ENCODE measurements at regions not wholly inside any gene's neighbourhood (a gene's known extent, or its start where the extent isn't known, plus 50 kb on each side); places are given as distances from the start of the nearest gene placed in this dataset.
"Not testable (repeated sequence)": the region's sequence is repeated elsewhere in the genome, so short reads cannot be mapped to it uniquely, and the experiment has no call there.

DNA sequence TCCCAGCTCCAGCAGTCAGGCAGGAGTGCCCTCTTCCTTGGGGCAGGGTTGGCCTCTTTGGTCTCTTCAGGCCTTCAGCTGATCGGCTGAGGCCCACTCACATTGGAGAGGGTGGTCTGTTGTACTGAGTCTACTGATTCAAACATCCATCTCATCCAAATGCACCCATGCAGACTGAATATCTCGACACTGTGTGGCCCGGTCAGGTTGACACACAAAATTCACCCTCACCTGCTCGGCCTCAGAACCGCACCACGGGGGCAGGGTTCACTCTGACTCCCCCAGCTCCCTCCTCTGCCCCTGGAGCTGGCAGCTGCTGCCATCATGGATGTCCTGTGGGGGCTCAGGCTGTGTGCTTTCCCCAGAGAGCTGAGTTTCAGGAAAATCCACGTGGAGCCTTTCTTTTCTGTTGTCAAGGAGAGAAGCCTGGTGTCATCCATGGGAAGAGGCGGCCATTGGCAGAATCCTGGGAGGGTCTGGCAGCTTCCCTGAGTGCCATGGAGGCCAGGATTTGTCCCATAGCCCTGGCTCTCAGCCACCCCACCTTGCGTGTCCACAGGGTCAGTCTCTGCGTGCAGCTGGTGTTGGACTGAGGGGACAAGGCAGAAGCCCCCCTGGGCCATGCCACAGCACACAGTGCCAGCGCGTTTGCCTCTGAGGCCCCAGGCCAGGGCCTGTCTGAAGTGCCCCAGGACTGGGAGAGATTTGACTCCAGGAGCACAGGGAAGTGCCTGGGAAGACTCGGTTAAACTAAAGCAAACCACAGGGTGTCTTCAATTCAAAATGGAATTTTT, 114.1 kb downstream of the ERMARD start:
- DNase-seq (ENCODE audit: insufficient read length, low spot score) = no peak
- no peak for TF ChIP-seq POLR2A (IDR thresholded peaks at IDR 0.05; ENCODE audit: low read depth, low read length)
- FAIRE-seq = no peak

DNA sequence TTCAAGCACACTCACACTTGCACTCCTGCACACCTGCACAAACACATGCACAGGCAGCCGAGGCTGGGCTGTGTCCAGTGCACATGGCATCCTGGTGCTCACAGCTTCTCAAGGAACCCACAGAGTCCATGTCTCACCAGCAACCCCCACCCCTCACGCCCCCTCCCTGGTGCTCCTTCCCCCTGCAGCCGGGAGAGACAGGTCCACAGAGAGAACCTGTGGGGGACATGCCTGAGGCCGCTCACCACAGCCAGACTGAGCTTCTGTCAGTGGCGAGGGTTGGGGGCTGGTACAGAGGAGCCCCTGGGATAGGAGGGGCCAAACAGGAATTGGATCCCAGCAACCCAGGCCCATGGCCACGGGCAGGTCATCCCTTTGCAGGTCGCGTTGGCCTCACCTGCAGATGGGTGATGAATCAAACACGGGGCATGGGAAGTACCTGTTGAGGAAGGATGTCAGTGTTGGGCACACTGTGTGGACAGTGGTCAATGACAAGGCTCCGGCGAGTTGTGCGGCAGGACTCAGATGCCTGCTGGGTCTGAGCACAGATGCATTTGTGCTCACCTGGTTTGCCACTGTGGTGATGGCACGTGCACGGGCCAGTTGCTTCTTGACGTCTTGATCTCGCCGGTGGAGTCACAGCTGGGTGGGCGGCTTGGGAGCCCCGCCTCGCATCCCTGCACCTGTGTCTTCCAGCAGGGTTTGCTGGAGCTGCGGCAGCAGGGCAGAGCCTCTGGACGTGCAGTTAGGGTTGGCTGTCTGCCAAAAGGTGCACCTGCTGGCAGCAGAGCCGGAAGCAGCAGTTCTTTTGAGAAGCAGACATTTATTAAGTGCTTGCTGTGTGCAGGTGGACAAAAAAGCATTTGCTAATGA, 113.0 kb downstream of the ERMARD start:
- DNase-seq (ENCODE audit: insufficient read length, low spot score) = no peak

DNA sequence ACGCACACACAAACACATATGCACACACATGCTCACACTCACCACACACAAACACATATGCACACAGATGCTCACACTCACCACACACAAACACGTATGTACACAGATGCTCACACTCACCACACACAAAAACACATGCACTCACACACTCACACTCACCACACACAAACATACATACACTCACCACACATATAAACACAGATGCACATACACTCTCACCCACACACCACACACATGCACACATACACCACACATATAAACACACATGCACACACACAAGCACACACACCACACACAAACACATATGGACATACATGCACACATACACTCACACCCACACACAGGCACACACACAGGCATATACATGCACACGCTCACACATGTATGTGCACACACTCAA, 112.3 kb downstream of the ERMARD start:
- FAIRE-seq = no peak
- DNase-seq (ENCODE audit: insufficient read length, low spot score) = no peak
- no peak for TF ChIP-seq POLR2A (IDR thresholded peaks at IDR 0.05; ENCODE audit: low read depth, low read length)

More for the DNA sequence above, 113.0 kb downstream of the ERMARD start:
- TF ChIP-seq POLR2A (IDR thresholded peaks at IDR 0.05; ENCODE audit: low read depth, low read length) = no peak
- FAIRE-seq = no peak

GRCh38 chr6:169862892-169863525, 111.6 kb downstream of the ERMARD start:
- DNase-seq (ENCODE audit: insufficient read length, low spot score) (no peak), FAIRE-seq (no peak)
- no peak for TF ChIP-seq POLR2A (IDR thresholded peaks at IDR 0.05; ENCODE audit: low read depth, low read length)

- FAIRE-seq = no peak
- no peak for DNase-seq (ENCODE audit: insufficient read length, low spot score)
- TF ChIP-seq POLR2A (IDR thresholded peaks at IDR 0.05; ENCODE audit: low read depth, low read length) = no peak
These were observed 110.8 kb downstream of the ERMARD start for GRCh38 chr6:169862043-169862891.

- no peak for FAIRE-seq
- no peak for TF ChIP-seq POLR2A (IDR thresholded peaks at IDR 0.05; ENCODE audit: low read depth, low read length)
- no peak for DNase-seq (ENCODE audit: insufficient read length, low spot score)
These were observed 110.1 kb downstream of the ERMARD start for GRCh38 chr6:169861431-169862042.

DNA sequence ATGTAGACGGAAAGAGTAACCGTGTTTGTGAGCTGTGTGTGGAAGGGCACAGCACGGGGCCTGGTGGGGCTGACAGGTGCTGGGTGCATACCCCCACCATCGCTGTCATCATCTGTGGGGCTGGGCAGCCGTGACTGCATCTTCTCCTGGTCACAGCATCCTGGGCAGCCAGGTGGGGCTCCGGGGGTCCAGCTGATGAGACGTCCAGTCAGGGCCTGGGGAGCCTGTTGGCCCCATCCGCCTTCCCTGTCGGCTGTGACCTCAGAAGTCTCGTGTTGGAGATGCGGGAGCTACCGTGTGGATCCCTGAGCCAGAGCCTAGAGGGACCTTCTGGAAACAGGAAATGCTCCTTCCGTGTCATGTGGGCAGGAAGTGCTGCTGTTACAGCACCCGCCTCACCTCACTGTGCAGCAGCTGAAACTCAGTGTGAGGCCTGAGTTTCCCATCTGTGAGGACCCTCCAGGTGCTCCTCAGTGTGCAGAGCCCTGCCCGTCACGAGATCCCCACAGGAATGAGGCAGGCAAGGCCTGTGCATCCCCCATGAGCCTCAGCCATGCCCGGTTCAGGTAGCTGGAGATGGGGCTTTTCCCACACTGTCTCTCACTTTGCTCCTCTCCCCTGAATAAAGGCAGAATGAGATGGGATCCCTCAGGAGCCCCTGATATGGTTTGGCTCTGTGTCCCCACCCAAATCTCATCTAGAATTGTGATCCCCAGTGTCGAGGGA, 108.7 kb downstream of the ERMARD start:
- FAIRE-seq = no peak
- no peak for TF ChIP-seq POLR2A (IDR thresholded peaks at IDR 0.05; ENCODE audit: low read depth, low read length)
- no peak for DNase-seq (ENCODE audit: insufficient read length, low spot score)

DNA sequence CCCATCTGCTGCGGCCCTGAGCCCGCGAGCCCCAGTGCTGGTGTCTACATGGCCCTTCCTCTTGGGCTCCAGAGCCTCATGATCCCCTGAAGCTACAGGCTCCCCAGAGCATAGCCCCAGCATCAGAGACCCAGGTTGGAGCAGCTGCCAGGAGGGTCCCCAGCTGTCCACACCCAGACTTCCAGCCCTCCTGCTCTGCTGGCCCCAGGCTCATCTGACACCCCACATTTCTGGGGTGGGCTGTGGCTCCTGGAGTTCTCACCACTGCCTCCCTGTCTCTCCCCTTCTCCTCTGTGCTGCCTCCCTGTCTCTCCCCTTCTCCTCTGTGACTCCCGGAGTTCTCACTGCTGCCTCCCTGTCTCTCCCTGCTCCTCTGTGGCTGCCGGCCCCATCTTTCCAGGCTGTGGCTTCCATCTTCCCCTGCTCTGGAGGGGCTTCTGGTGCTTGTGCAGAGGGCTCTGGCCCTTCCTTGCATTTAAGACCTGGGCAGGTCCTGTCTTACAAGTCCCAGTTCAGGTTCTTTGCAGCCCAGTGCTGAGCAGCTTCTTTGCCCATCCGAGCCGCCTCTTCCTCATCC, 108.1 kb downstream of the ERMARD start:
- no peak for TF ChIP-seq POLR2A (IDR thresholded peaks at IDR 0.05; ENCODE audit: low read depth, low read length)
- DNase-seq (ENCODE audit: insufficient read length, low spot score) (no peak), FAIRE-seq (no peak)

DNA sequence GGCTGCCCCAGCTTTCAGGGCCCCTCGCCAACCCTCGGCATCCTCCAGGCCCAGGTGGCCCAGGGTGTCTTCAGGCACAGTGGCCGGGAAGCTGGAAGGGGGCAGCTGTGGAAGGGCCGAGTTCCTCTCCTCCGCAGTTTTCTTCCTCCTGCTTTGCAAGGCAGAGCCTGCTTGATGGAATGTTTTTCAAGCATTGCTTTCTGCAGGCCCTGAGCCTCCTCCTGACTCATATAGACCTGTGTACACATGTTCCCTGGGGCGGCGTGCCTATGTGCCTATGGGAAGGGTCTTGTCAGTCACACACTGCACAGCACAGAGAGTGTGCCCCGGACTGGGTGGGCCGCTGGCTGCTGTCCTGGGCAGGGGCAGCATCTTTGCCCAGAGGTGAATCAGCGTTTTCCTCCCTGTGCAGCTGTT, 107.5 kb downstream of the ERMARD start:
- no peak for TF ChIP-seq POLR2A (IDR thresholded peaks at IDR 0.05; ENCODE audit: low read depth, low read length)
- DNase-seq (ENCODE audit: insufficient read length, low spot score) (no peak), FAIRE-seq (no peak)

GRCh38 chr6:169858293-169858934, 107.0 kb downstream of the ERMARD start:
- FAIRE-seq = no peak
- TF ChIP-seq POLR2A (IDR thresholded peaks at IDR 0.05; ENCODE audit: low read depth, low read length) = no peak
- DNase-seq (ENCODE audit: insufficient read length, low spot score) = no peak

- TF ChIP-seq POLR2A (IDR thresholded peaks at IDR 0.05; ENCODE audit: low read depth, low read length) = no peak
- FAIRE-seq = no peak
- DNase-seq (ENCODE audit: insufficient read length, low spot score) = no peak
These were observed 106.2 kb downstream of the ERMARD start for GRCh38 chr6:169857343-169858292.

- FAIRE-seq; DNase-seq (ENCODE audit: insufficient read length, low spot score): not testable (repeated sequence)
These were observed 105.3 kb downstream of the ERMARD start for GRCh38 chr6:169856442-169857342.
